ENCODE measurements at regions not wholly inside any gene's neighbourhood (a gene's known extent, or its start where the extent isn't known, plus 50 kb on each side); places are given as distances from the start of the nearest gene placed in this dataset.

- H3K4me1 ChIP-seq (ENCODE audit: control insufficient read depth in 1 of 2, insufficient read depth in 2 of 2, low read length in 2 of 2), result no peaks in the 10 kb centered on the region
- intact Hi-C loops (cut with DNase I), result no loop called here
- no peaks in the 10 kb centered on the region for H3K9me3 ChIP-seq (ENCODE audit: control insufficient read depth, low read length)
- no peaks in the 10 kb centered on the region for H3K27me3 ChIP-seq (ENCODE audit: control insufficient read depth in 1 of 2, insufficient read depth in 2 of 2, low read length in 1 of 2)
- no peak overlapping the region for H3K4me3 ChIP-seq (ENCODE audit: low read length in 2 of 2)
- H3K36me3 ChIP-seq (ENCODE audit: control insufficient read depth in 1 of 2, insufficient read depth in 2 of 2, low read length in 1 of 2), result no peaks in the 10 kb centered on the region
- ATAC-seq (ENCODE audit: low FRiP score), result no peak
- no peak for DNase-seq
- WGBS, 2 donors, result 72 to 74% methylated on average over 3 of the region's 3 CpGs
- no peak overlapping the region for H3K27ac ChIP-seq (ENCODE audit: low read depth in 1 of 2, low read length in 2 of 2)
Measured at GRCh38 chr4:104740161-104740560, 245.5 kb upstream of the CXXC4 start.

GRCh38 chr4:104743215-104743653 is 248.5 kb upstream of the CXXC4 start:
- intact Hi-C loops (cut with DNase I), result no loop called here
- 42 to 50% methylated on average over 6 of the region's 6 CpGs for WGBS, 2 donors
- no peak for ATAC-seq (ENCODE audit: low FRiP score)

GRCh38 chr4:104747635-104748034 is 252.9 kb upstream of the CXXC4 start:
- no peaks in the 10 kb centered on the region for H3K27me3 ChIP-seq (ENCODE audit: control insufficient read depth in 1 of 2, insufficient read depth in 2 of 2, low read length in 1 of 2)
- H3K27ac ChIP-seq (ENCODE audit: low read depth in 1 of 2, low read length in 2 of 2), result no peak overlapping the region
- H3K4me3 ChIP-seq (ENCODE audit: low read length in 2 of 2), result no peak overlapping the region
- peaks cover 0 to under 1% of the 10 kb centered on the region in 2 donors for H3K4me1 ChIP-seq (ENCODE audit: control insufficient read depth in 1 of 2, insufficient read depth in 2 of 2, low read length in 2 of 2)
- intact Hi-C loops (cut with DNase I), result no loop called here
- H3K36me3 ChIP-seq (ENCODE audit: control insufficient read depth in 1 of 2, insufficient read depth in 2 of 2, low read length in 1 of 2), result no peaks in the 10 kb centered on the region
- no peaks in the 10 kb centered on the region for H3K9me3 ChIP-seq (ENCODE audit: control insufficient read depth, low read length)
- ATAC-seq (ENCODE audit: low FRiP score) (no peak), DNase-seq (no peak)
- WGBS, 2 donors, result 64 to 80% methylated on average over 1 of the region's 1 CpG

More at GRCh38 chr4:104743215-104743653, 248.5 kb upstream of the CXXC4 start:
- Histone ChIP-seq H3K27me3 (ENCODE audit: control insufficient read depth in 1 of 2, insufficient read depth in 2 of 2, low read length in 1 of 2) (no peaks in the 10 kb centered on the region), H3K36me3 (ENCODE audit: control insufficient read depth in 1 of 2, insufficient read depth in 2 of 2, low read length in 1 of 2) (no peaks in the 10 kb centered on the region), H3K27ac (ENCODE audit: low read depth in 1 of 2, low read length in 2 of 2) (no peak overlapping the region), H3K9me3 (ENCODE audit: control insufficient read depth, low read length) (no peaks in the 10 kb centered on the region), H3K4me1 (ENCODE audit: control insufficient read depth in 1 of 2, insufficient read depth in 2 of 2, low read length in 2 of 2) (no peaks in the 10 kb centered on the region), H3K4me3 (ENCODE audit: low read length in 2 of 2) (no peak overlapping the region)
- no peak for DNase-seq

- WGBS, 2 donors, result 87 to 90% methylated on average over 3 of the region's 3 CpGs
- no peak for ATAC-seq (ENCODE audit: low FRiP score)
- intact Hi-C loops (cut with DNase I), result no loop called here
Measured at GRCh38 chr4:104749062-104749461, 254.4 kb upstream of the CXXC4 start.

GRCh38 chr4:104750008-104750407 is 255.3 kb upstream of the CXXC4 start:
- ATAC-seq (ENCODE audit: low FRiP score), result no peak

More at GRCh38 chr4:104749062-104749461, 254.4 kb upstream of the CXXC4 start:
- Histone ChIP-seq H3K9me3 (ENCODE audit: control insufficient read depth, low read length) (no peaks in the 10 kb centered on the region), H3K4me3 (ENCODE audit: low read length in 2 of 2) (no peak overlapping the region), H3K27me3 (ENCODE audit: control insufficient read depth in 1 of 2, insufficient read depth in 2 of 2, low read length in 1 of 2) (no peaks in the 10 kb centered on the region), H3K4me1 (ENCODE audit: control insufficient read depth in 1 of 2, insufficient read depth in 2 of 2, low read length in 2 of 2) (peaks cover 0 to 3% of the 10 kb centered on the region in 2 donors), H3K27ac (ENCODE audit: low read depth in 1 of 2, low read length in 2 of 2) (no peak overlapping the region), H3K36me3 (ENCODE audit: control insufficient read depth in 1 of 2, insufficient read depth in 2 of 2, low read length in 1 of 2) (no peaks in the 10 kb centered on the region)
- DNase-seq, result no peak

GRCh38 chr4:104751468-104751867 is 256.8 kb upstream of the CXXC4 start:
- DNase-seq (no peak), ATAC-seq (ENCODE audit: low FRiP score) (no peak)
- intact Hi-C loops (cut with DNase I), result no loop called here
- Histone ChIP-seq H3K27ac (ENCODE audit: low read depth in 1 of 2, low read length in 2 of 2) (no peak overlapping the region), H3K4me3 (ENCODE audit: low read length in 2 of 2) (no peak overlapping the region), H3K36me3 (ENCODE audit: control insufficient read depth in 1 of 2, insufficient read depth in 2 of 2, low read length in 1 of 2) (no peaks in the 10 kb centered on the region), H3K27me3 (ENCODE audit: control insufficient read depth in 1 of 2, insufficient read depth in 2 of 2, low read length in 1 of 2) (no peaks in the 10 kb centered on the region), H3K9me3 (ENCODE audit: control insufficient read depth, low read length) (no peaks in the 10 kb centered on the region), H3K4me1 (ENCODE audit: control insufficient read depth in 1 of 2, insufficient read depth in 2 of 2, low read length in 2 of 2) (peaks cover 0 to 3% of the 10 kb centered on the region in 2 donors)
- 88 to 94% methylated on average over 2 of the region's 2 CpGs for WGBS, 2 donors

More at GRCh38 chr4:104750008-104750407, 255.3 kb upstream of the CXXC4 start:
- no peak for DNase-seq
- no peaks in the 10 kb centered on the region for H3K9me3 ChIP-seq (ENCODE audit: control insufficient read depth, low read length)
- no peak overlapping the region for H3K27ac ChIP-seq (ENCODE audit: low read depth in 1 of 2, low read length in 2 of 2)
- no peaks in the 10 kb centered on the region for H3K36me3 ChIP-seq (ENCODE audit: control insufficient read depth in 1 of 2, insufficient read depth in 2 of 2, low read length in 1 of 2)
- intact Hi-C loops (cut with DNase I), result no loop called here
- no peak overlapping the region for H3K4me3 ChIP-seq (ENCODE audit: low read length in 2 of 2)
- WGBS, 2 donors, result 37 to 63% methylated on average over 2 of the region's 2 CpGs
- H3K4me1 ChIP-seq (ENCODE audit: control insufficient read depth in 1 of 2, insufficient read depth in 2 of 2, low read length in 2 of 2), result peaks cover 0 to 3% of the 10 kb centered on the region in 2 donors
- no peaks in the 10 kb centered on the region for H3K27me3 ChIP-seq (ENCODE audit: control insufficient read depth in 1 of 2, insufficient read depth in 2 of 2, low read length in 1 of 2)

GRCh38 chr4:104752337-104752736 is 257.6 kb upstream of the CXXC4 start:
- ATAC-seq (ENCODE audit: low FRiP score) (no peak), DNase-seq (no peak)
- Histone ChIP-seq H3K36me3 (ENCODE audit: control insufficient read depth in 1 of 2, insufficient read depth in 2 of 2, low read length in 1 of 2) (no peaks in the 10 kb centered on the region), H3K4me3 (ENCODE audit: low read length in 2 of 2) (no peak overlapping the region), H3K27ac (ENCODE audit: low read depth in 1 of 2, low read length in 2 of 2) (no peak overlapping the region), H3K4me1 (ENCODE audit: control insufficient read depth in 1 of 2, insufficient read depth in 2 of 2, low read length in 2 of 2) (peaks cover 0 to 3% of the 10 kb centered on the region in 2 donors), H3K9me3 (ENCODE audit: control insufficient read depth, low read length) (no peaks in the 10 kb centered on the region), H3K27me3 (ENCODE audit: control insufficient read depth in 1 of 2, insufficient read depth in 2 of 2, low read length in 1 of 2) (no peaks in the 10 kb centered on the region)
- WGBS, 2 donors, result 9 to 11% methylated on average over 1 of the region's 1 CpG
- intact Hi-C loops (cut with DNase I), result no loop called here

- peaks cover 0 to 3% of the 10 kb centered on the region in 2 donors for H3K4me1 ChIP-seq (ENCODE audit: control insufficient read depth in 1 of 2, insufficient read depth in 2 of 2, low read length in 2 of 2)
- 75 to 78% methylated on average over 1 of the region's 1 CpG for WGBS, 2 donors
- no peak overlapping the region for H3K4me3 ChIP-seq (ENCODE audit: low read length in 2 of 2)
- intact Hi-C loops (cut with DNase I), result no loop called here
- no peak for ATAC-seq (ENCODE audit: low FRiP score)
- H3K27me3 ChIP-seq (ENCODE audit: control insufficient read depth in 1 of 2, insufficient read depth in 2 of 2, low read length in 1 of 2), result no peaks in the 10 kb centered on the region
- no peaks in the 10 kb centered on the region for H3K9me3 ChIP-seq (ENCODE audit: control insufficient read depth, low read length)
- no peaks in the 10 kb centered on the region for H3K36me3 ChIP-seq (ENCODE audit: control insufficient read depth in 1 of 2, insufficient read depth in 2 of 2, low read length in 1 of 2)
- no peak overlapping the region for H3K27ac ChIP-seq (ENCODE audit: low read depth in 1 of 2, low read length in 2 of 2)
- no peak for DNase-seq
Measured at GRCh38 chr4:104756837-104757236, 262.1 kb upstream of the CXXC4 start.

GRCh38 chr4:104758574-104758973 is 263.9 kb upstream of the CXXC4 start:
- ATAC-seq (ENCODE audit: low FRiP score) (no peak), DNase-seq (no peak)
- Histone ChIP-seq H3K9me3 (ENCODE audit: control insufficient read depth, low read length) (no peaks in the 10 kb centered on the region), H3K27me3 (ENCODE audit: control insufficient read depth in 1 of 2, insufficient read depth in 2 of 2, low read length in 1 of 2) (no peaks in the 10 kb centered on the region), H3K4me3 (ENCODE audit: low read length in 2 of 2) (no peak overlapping the region), H3K4me1 (ENCODE audit: control insufficient read depth in 1 of 2, insufficient read depth in 2 of 2, low read length in 2 of 2) (no peaks in the 10 kb centered on the region), H3K27ac (ENCODE audit: low read depth in 1 of 2, low read length in 2 of 2) (no peak overlapping the region), H3K36me3 (ENCODE audit: control insufficient read depth in 1 of 2, insufficient read depth in 2 of 2, low read length in 1 of 2) (no peaks in the 10 kb centered on the region)
- intact Hi-C loops (cut with DNase I), result no loop called here
- 86 to 96% methylated on average over 2 of the region's 2 CpGs for WGBS, 2 donors

Measured in aorta (tissue), 5 donors.